NB4 (cell line): ENCODE measurements at regions not wholly inside any gene's neighbourhood (a gene's known extent, or its start where the extent isn't known, plus 50 kb on each side); places are given as distances from the start of the nearest gene placed in this dataset.

Experiments used
- DNase-seq: peaks from one replicate; pipeline ENCODE4 v3.0.0; 2010; ENCODE audit warnings: low read depth
- H3K4me3 ChIP-seq: one replicate; pipeline ENCODE4 v1.5.1; 2011; ENCODE audit warnings: mild to moderate bottlenecking, low read depth, low read length, moderate library complexity
- CTCF ChIP-seq: IDR thresholded peaks from one replicate; pipeline ENCODE4 v1.5.1; 2012; ENCODE audit warnings: low read depth, low read length
- MAX ChIP-seq: IDR thresholded peaks from 2 replicates; pipeline ENCODE4 v1.6.1; 2011; ENCODE audit warnings: low read depth, low read length
- MYC ChIP-seq: IDR thresholded peaks from 2 replicates; pipeline ENCODE4 v1.6.1; 2011; ENCODE audit warnings: low read depth, low read length
- POLR2A ChIP-seq: IDR thresholded peaks from 2 replicates; pipeline ENCODE4 v1.6.1; 2011; ENCODE audit warnings: mild to moderate bottlenecking; ENCODE audit not compliant: insufficient read length; ENCODE audit errors: extremely low read depth

GRCh38 chr10:124254490-124254889, 161.1 kb upstream of the CHST15 start:
- H3K4me3 ChIP-seq: no peak overlapping the region
- DNase-seq: no peak
- TF ChIP-seq MAX: no peak
- TF ChIP-seq POLR2A: no peak
- no peak for TF ChIP-seq CTCF
- no peak for TF ChIP-seq MYC

GRCh38 chr10:124253006-124253405, 159.6 kb upstream of the CHST15 start:
- no peak for DNase-seq
- TF ChIP-seq POLR2A (no peak), MAX (no peak), MYC (no peak), CTCF (no peak)
- no peak overlapping the region for H3K4me3 ChIP-seq

GRCh38 chr10:124252097-124252715, 158.8 kb upstream of the CHST15 start:
- TF ChIP-seq MYC (no peak), CTCF (no peak), POLR2A (no peak), MAX (no peak)
- H3K4me3 ChIP-seq: no peak overlapping the region
- no peak for DNase-seq

- no peak for DNase-seq
- TF ChIP-seq MYC (no peak), CTCF (no peak), MAX (no peak), POLR2A (no peak)
- no peak overlapping the region for H3K4me3 ChIP-seq
Observed at GRCh38 chr10:124251317-124252065, 158.1 kb upstream of the CHST15 start.

GRCh38 chr10:124250506-124250905, 157.1 kb upstream of the CHST15 start:
- DNase-seq: no peak
- TF ChIP-seq MYC (no peak), CTCF (no peak), MAX (no peak), POLR2A (no peak)
- no peak overlapping the region for H3K4me3 ChIP-seq
